ENCODE measurements at regions not wholly inside any gene's neighbourhood (a gene's known extent, or its start where the extent isn't known, plus 50 kb on each side); places are given as distances from the start of the nearest gene placed in this dataset.

DNA sequence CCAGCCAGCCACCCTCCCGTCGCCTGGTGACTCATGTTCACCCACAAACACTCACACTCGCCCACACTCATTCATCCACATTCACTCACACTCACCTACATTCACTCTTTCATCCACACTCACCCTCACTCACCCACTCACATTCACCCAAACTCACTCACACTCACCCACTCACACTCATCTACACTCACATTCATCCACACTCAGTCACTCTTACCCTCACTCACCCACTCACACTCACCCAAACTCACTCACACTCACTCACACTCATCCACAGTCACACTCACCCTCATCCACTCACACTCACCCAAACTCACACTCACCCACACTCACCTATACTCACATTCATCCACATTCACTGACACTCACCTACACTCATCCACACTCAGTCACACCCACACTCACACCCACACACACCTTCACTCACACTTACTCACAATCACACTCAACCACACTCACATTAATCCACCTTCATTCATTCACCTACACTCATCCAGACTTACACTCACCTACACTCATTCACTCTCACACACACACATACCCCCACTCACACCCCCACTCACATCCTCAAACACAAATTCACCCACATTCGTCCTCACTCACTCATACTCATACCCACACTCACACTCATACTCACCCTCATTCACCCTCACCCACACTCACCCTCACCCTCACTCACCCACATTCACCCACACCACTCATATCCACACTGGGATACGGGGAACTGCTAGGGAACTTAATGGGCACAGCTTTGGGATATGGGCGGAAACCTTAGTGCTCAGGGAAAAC, 2221.6 kb upstream of the AGA start:
- Histone ChIP-seq H2AK5ac (ENCODE audit: low read length) (no peak overlapping the region), H3K4me2 (ENCODE audit: low read length) (no peak overlapping the region), H3K4me1 (ENCODE audit: control insufficient read depth in 1 of 2, insufficient read depth in 2 of 2, low read length in 2 of 2) (peaks cover 0 to 3% of the 10 kb centered on the region in 2 experiments), H2BK120ac (ENCODE audit: insufficient read depth, low read length, poor library complexity) (no peak overlapping the region), H3K27ac (ENCODE audit: low read depth, low read length) (no peak overlapping the region), H3K27me3 (ENCODE audit: insufficient read depth, low read length) (no peaks in the 10 kb centered on the region), H3K4ac (ENCODE audit: low read depth, low read length) (no peak overlapping the region), H2BK12ac (ENCODE audit: low read length) (no peak overlapping the region), H3K4me3 (ENCODE audit: low read depth, low read length) (no peak overlapping the region), H3K18ac (ENCODE audit: low read length) (no peak overlapping the region), H3K9ac (ENCODE audit: low read length) (no peak overlapping the region), H4K8ac (ENCODE audit: low read depth, low read length) (no peak overlapping the region), H2AFZ (ENCODE audit: insufficient read depth, low read length, poor library complexity) (no peak overlapping the region), H3K79me2 (ENCODE audit: control insufficient read depth, insufficient read depth, low read length, poor library complexity) (no peaks in the 10 kb centered on the region), H4K91ac (ENCODE audit: low read depth, low read length) (no peak overlapping the region), H3K23ac (ENCODE audit: low read length) (no peak overlapping the region), H2BK5ac (ENCODE audit: low read depth, low read length, poor library complexity) (no peak overlapping the region), H3K9me3 (ENCODE audit: insufficient read depth, low read depth, low read length) (peaks cover 1% of the 10 kb centered on the region), H3K14ac (ENCODE audit: low read length) (no peak overlapping the region), H4K12ac (ENCODE audit: low read depth, low read length) (no peak overlapping the region), H3K79me1 (ENCODE audit: low read length) (no peaks in the 10 kb centered on the region), H3K36me3 (ENCODE audit: control insufficient read depth in 1 of 2, insufficient read depth in 2 of 2, low read length in 2 of 2) (no peaks in the 10 kb centered on the region)
- 100% methylated on average over 2 of the region's 6 CpGs for WGBS (ENCODE audit: extremely low coverage, insufficient coverage, insufficient read length)
- no peak for DNase-seq

DNA sequence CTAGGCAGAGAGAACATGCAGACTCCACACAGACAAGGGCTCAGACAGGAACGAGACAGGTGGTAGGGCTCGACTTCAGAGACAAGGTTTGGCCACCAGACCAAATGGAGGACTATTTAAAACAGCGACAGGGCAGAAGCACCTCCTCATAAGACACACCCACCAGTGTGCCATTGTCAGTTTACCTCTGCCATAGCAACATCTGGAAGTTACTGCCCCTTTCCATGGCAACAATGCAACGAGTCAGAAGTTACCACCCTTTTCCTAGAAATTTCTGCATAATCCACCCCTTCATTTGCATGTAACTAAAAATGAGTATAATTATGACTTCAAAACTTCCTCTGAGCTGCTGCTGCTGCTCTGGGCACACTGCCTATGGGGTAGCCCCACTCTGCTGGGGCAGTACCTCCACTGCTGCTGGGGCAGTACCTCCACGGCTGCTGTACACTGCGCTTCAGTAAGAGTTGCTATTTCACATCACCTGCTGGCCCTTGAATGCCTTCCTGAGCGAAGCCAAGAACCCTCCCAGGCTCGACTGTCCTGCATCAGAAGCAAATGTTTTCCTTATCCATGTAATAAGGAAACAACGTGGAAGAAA, 2222.3 kb upstream of the AGA start:
- Histone ChIP-seq H4K8ac (ENCODE audit: low read depth, low read length) (no peak overlapping the region), H3K79me1 (ENCODE audit: low read length) (no peaks in the 10 kb centered on the region), H3K36me3 (ENCODE audit: control insufficient read depth in 1 of 2, insufficient read depth in 2 of 2, low read length in 2 of 2) (no peaks in the 10 kb centered on the region), H3K4me2 (ENCODE audit: low read length) (no peak overlapping the region), H2AK5ac (ENCODE audit: low read length) (no peak overlapping the region), H3K79me2 (ENCODE audit: control insufficient read depth, insufficient read depth, low read length, poor library complexity) (no peaks in the 10 kb centered on the region), H3K4ac (ENCODE audit: low read depth, low read length) (no peak overlapping the region), H2AFZ (ENCODE audit: insufficient read depth, low read length, poor library complexity) (no peak overlapping the region), H3K4me1 (ENCODE audit: control insufficient read depth in 1 of 2, insufficient read depth in 2 of 2, low read length in 2 of 2) (peaks cover 0 to 3% of the 10 kb centered on the region in 2 experiments), H3K27me3 (ENCODE audit: insufficient read depth, low read length) (no peaks in the 10 kb centered on the region), H3K27ac (ENCODE audit: low read depth, low read length) (no peak overlapping the region), H3K18ac (ENCODE audit: low read length) (no peak overlapping the region), H2BK120ac (ENCODE audit: insufficient read depth, low read length, poor library complexity) (no peak overlapping the region), H2BK5ac (ENCODE audit: low read depth, low read length, poor library complexity) (no peak overlapping the region), H3K4me3 (ENCODE audit: low read depth, low read length) (no peak overlapping the region), H2BK12ac (ENCODE audit: low read length) (no peak overlapping the region), H3K14ac (ENCODE audit: low read length) (no peak overlapping the region), H3K23ac (ENCODE audit: low read length) (no peak overlapping the region), H3K9ac (ENCODE audit: low read length) (no peak overlapping the region), H4K12ac (ENCODE audit: low read depth, low read length) (no peak overlapping the region), H4K91ac (ENCODE audit: low read depth, low read length) (no peak overlapping the region), H3K9me3 (ENCODE audit: insufficient read depth, low read depth, low read length) (peaks cover 1% of the 10 kb centered on the region)
- no peak for DNase-seq
- WGBS (ENCODE audit: extremely low coverage, insufficient coverage, insufficient read length) = no CpG with 5 or more reads among the region's 9 CpGs

GRCh38 chr4:179666226-179666625, 2224.0 kb upstream of the AGA start:
- Histone ChIP-seq H3K9me3 (ENCODE audit: insufficient read depth, low read depth, low read length) (peaks cover 1% of the 10 kb centered on the region), H3K27ac (ENCODE audit: low read depth, low read length) (no peak overlapping the region), H3K23ac (ENCODE audit: low read length) (no peak overlapping the region), H2AFZ (ENCODE audit: insufficient read depth, low read length, poor library complexity) (no peak overlapping the region), H2AK5ac (ENCODE audit: low read length) (no peak overlapping the region), H3K4me1 (ENCODE audit: control insufficient read depth in 1 of 2, insufficient read depth in 2 of 2, low read length in 2 of 2) (peaks cover 0 to 3% of the 10 kb centered on the region in 2 experiments), H3K14ac (ENCODE audit: low read length) (no peak overlapping the region), H3K27me3 (ENCODE audit: insufficient read depth, low read length) (no peaks in the 10 kb centered on the region), H3K79me2 (ENCODE audit: control insufficient read depth, insufficient read depth, low read length, poor library complexity) (no peaks in the 10 kb centered on the region), H3K4me3 (ENCODE audit: low read depth, low read length) (no peak overlapping the region), H3K18ac (ENCODE audit: low read length) (no peak overlapping the region), H4K91ac (ENCODE audit: low read depth, low read length) (no peak overlapping the region), H2BK120ac (ENCODE audit: insufficient read depth, low read length, poor library complexity) (no peak overlapping the region), H4K8ac (ENCODE audit: low read depth, low read length) (no peak overlapping the region), H3K4ac (ENCODE audit: low read depth, low read length) (no peak overlapping the region), H3K9ac (ENCODE audit: low read length) (no peak overlapping the region), H2BK12ac (ENCODE audit: low read length) (no peak overlapping the region), H2BK5ac (ENCODE audit: low read depth, low read length, poor library complexity) (no peak overlapping the region), H3K79me1 (ENCODE audit: low read length) (no peaks in the 10 kb centered on the region), H4K12ac (ENCODE audit: low read depth, low read length) (peak overlapping the region; percentile 3), H3K4me2 (ENCODE audit: low read length) (no peak overlapping the region), H3K36me3 (ENCODE audit: control insufficient read depth in 1 of 2, insufficient read depth in 2 of 2, low read length in 2 of 2) (no peaks in the 10 kb centered on the region)
- WGBS (ENCODE audit: extremely low coverage, insufficient coverage, insufficient read length) = no CpG with 5 or more reads among the region's 3 CpGs
- DNase-seq = no peak

GRCh38 chr4:179671609-179672008, 2229.4 kb upstream of the AGA start:
- Histone ChIP-seq H2AFZ (ENCODE audit: insufficient read depth, low read length, poor library complexity) (no peak overlapping the region), H3K4me3 (ENCODE audit: low read depth, low read length) (no peak overlapping the region), H3K79me2 (ENCODE audit: control insufficient read depth, insufficient read depth, low read length, poor library complexity) (no peaks in the 10 kb centered on the region), H3K9me3 (ENCODE audit: insufficient read depth, low read depth, low read length) (no peaks in the 10 kb centered on the region), H2BK12ac (ENCODE audit: low read length) (no peak overlapping the region), H4K91ac (ENCODE audit: low read depth, low read length) (no peak overlapping the region), H4K8ac (ENCODE audit: low read depth, low read length) (no peak overlapping the region), H3K79me1 (ENCODE audit: low read length) (no peaks in the 10 kb centered on the region), H2AK5ac (ENCODE audit: low read length) (no peak overlapping the region), H3K4me1 (ENCODE audit: control insufficient read depth in 1 of 2, insufficient read depth in 2 of 2, low read length in 2 of 2) (no peaks in the 10 kb centered on the region), H2BK120ac (ENCODE audit: insufficient read depth, low read length, poor library complexity) (no peak overlapping the region), H3K4me2 (ENCODE audit: low read length) (no peak overlapping the region), H3K23ac (ENCODE audit: low read length) (no peak overlapping the region), H3K27ac (ENCODE audit: low read depth, low read length) (no peak overlapping the region), H3K14ac (ENCODE audit: low read length) (no peak overlapping the region), H4K12ac (ENCODE audit: low read depth, low read length) (no peak overlapping the region), H3K4ac (ENCODE audit: low read depth, low read length) (no peak overlapping the region), H3K27me3 (ENCODE audit: insufficient read depth, low read length) (no peaks in the 10 kb centered on the region), H2BK5ac (ENCODE audit: low read depth, low read length, poor library complexity) (no peak overlapping the region), H3K36me3 (ENCODE audit: control insufficient read depth in 1 of 2, insufficient read depth in 2 of 2, low read length in 2 of 2) (no peaks in the 10 kb centered on the region), H3K9ac (ENCODE audit: low read length) (no peak overlapping the region), H3K18ac (ENCODE audit: low read length) (no peak overlapping the region)
- no peak for DNase-seq
- no CpG with 5 or more reads among the region's 2 CpGs for WGBS (ENCODE audit: extremely low coverage, insufficient coverage, insufficient read length)
